HCT116 (cell line): ENCODE measurements at regions not wholly inside any gene's neighbourhood (a gene's known extent, or its start where the extent isn't known, plus 50 kb on each side); places are given as distances from the start of the nearest gene placed in this dataset.

Experiments used
- CTCF ChIP-seq, 3 experiments: fragments of 200-600 bp in 1 of 3; sonication (generic) in 1 of 3; IDR thresholded peaks in 2 of 3; conservative IDR thresholded peaks in 1 of 3; 2 replicates each; pipeline ENCODE4 v1.5.1; 2012 to 2017; ENCODE audit warnings: low read depth in 2 of 3, low read length in 2 of 3, antibody characterized with exemption in 1 of 3, borderline replicate concordance in 1 of 3, control low read depth in 1 of 3, mild to moderate bottlenecking in 1 of 3, mixed read lengths in 1 of 3, mixed run types in 1 of 3, moderate library complexity in 1 of 3; ENCODE audit not compliant: insufficient read depth in 1 of 3
- ELF1 ChIP-seq: IDR thresholded peaks from 2 replicates; pipeline ENCODE4 v1.6.1; 2012; ENCODE audit warnings: low read depth, borderline replicate concordance
- JUND ChIP-seq: IDR thresholded peaks from 2 replicates; pipeline ENCODE4 v1.6.1; 2012
- POLR2A ChIP-seq: IDR thresholded peaks from 2 replicates; pipeline ENCODE4 v1.7.0; 2011; ENCODE audit warnings: borderline replicate concordance; ENCODE audit not compliant: insufficient read depth, insufficient read length; ENCODE audit errors: extremely low read depth
- POLR2AphosphoS5 ChIP-seq: IDR thresholded peaks from 2 replicates; pipeline ENCODE4 v1.6.1; 2011; ENCODE audit warnings: mild to moderate bottlenecking, low read depth, low read length, moderate library complexity
- REST ChIP-seq: IDR thresholded peaks from 2 replicates; pipeline ENCODE4 v1.6.1; 2012; ENCODE audit warnings: low read depth
- SIN3A ChIP-seq: IDR thresholded peaks from 2 replicates; pipeline ENCODE4 v1.6.1; 2012; ENCODE audit warnings: low read depth
- SRF ChIP-seq: IDR thresholded peaks from 2 replicates; pipeline ENCODE4 v1.6.1; 2012; ENCODE audit warnings: low read depth
- TCF7L2 ChIP-seq: IDR thresholded peaks from 2 replicates; pipeline ENCODE4 v1.7.0; 2011; ENCODE audit warnings: borderline replicate concordance, inconsistent platforms; ENCODE audit not compliant: insufficient read depth, insufficient read length; ENCODE audit errors: extremely low read depth
- YY1 ChIP-seq: IDR thresholded peaks from 2 replicates; pipeline ENCODE4 v1.6.1; 2011; ENCODE audit warnings: low read length, low read depth, moderate library complexity, mild to moderate bottlenecking; ENCODE audit not compliant: insufficient replicate concordance; ENCODE audit errors: extremely low read depth

GRCh38 chr6:16921399-16922110 lies 160.3 kb upstream of the ATXN1 start:
- TF ChIP-seq POLR2AphosphoS5: no peak
- no peak for TF ChIP-seq CTCF (IDR thresholded peaks at IDR 0.05 in 2 of 3, conservative IDR thresholded peaks at IDR 0.05 in 1 of 3; ENCODE audit: borderline replicate concordance in 1 of 3, insufficient read depth in 1 of 3, low read depth in 2 of 3, low read length in 2 of 3)
- no peak for TF ChIP-seq TCF7L2
- TF ChIP-seq SIN3A: no peak
- TF ChIP-seq JUND: no peak
- TF ChIP-seq ELF1: no peak
- no peak for TF ChIP-seq POLR2A
- TF ChIP-seq YY1: no peak
- TF ChIP-seq REST: no peak
- no peak for TF ChIP-seq SRF
